Lung (tissue), 11 donors: ENCODE measurements at regions not wholly inside any gene's neighbourhood (a gene's known extent, or its start where the extent isn't known, plus 50 kb on each side); places are given as distances from the start of the nearest gene placed in this dataset.

Experiments used
- ATAC-seq: fragments of 200-7000 bp; cut with Tn5 transposase; one replicate; pipeline ENCODE4 v1.9.1; 2020; ENCODE audit warnings: moderate number of reproducible peaks; ENCODE audit not compliant: insufficient read depth, low FRiP score
- DNase-seq, 3 donors: peaks; one replicate each; pipeline ENCODE4 v3.0.0-alpha.2; 2013 to 2017
- H3K27ac ChIP-seq, 2 donors: one replicate each; pipeline ENCODE4 v1.5.1; 2013; ENCODE audit warnings: mild to moderate bottlenecking in 2 of 2, moderate library complexity in 2 of 2, control low read depth in 1 of 2, inconsistent platforms in 1 of 2, low read depth in 1 of 2, low read length in 1 of 2
- H3K27me3 ChIP-seq, 3 donors: one replicate each; pipeline ENCODE4 v1.5.1; 2013; ENCODE audit warnings: low read length in 2 of 3; ENCODE audit not compliant: control insufficient read depth in 3 of 3, insufficient read depth in 3 of 3
- H3K36me3 ChIP-seq, 4 donors: one replicate each; pipeline ENCODE4 v1.5.1; 2013; ENCODE audit warnings: low read length in 4 of 4, mild to moderate bottlenecking in 1 of 4, moderate library complexity in 1 of 4; ENCODE audit not compliant: control insufficient read depth in 4 of 4, insufficient read depth in 4 of 4
- H3K4me1 ChIP-seq, 5 donors: one replicate each; pipeline ENCODE4 v1.5.1; 2013; ENCODE audit warnings: low read length in 5 of 5, mild to moderate bottlenecking in 2 of 5, moderate library complexity in 1 of 5; ENCODE audit not compliant: control insufficient read depth in 5 of 5, insufficient read depth in 5 of 5
- H3K4me3 ChIP-seq: one replicate; pipeline ENCODE4 v1.5.1; 2013; ENCODE audit warnings: mild to moderate bottlenecking, control low read depth, moderate library complexity
- H3K9ac ChIP-seq, 2 donors: one replicate each; pipeline ENCODE4 v1.5.1; 2013; ENCODE audit warnings: low read length in 2 of 2, control low read depth in 1 of 2; ENCODE audit not compliant: insufficient read depth in 1 of 2
- H3K9me3 ChIP-seq, 4 donors: one replicate each; pipeline ENCODE4 v1.5.1; 2013; ENCODE audit warnings: low read length in 3 of 4, mild to moderate bottlenecking in 1 of 4, moderate library complexity in 1 of 4; ENCODE audit not compliant: control insufficient read depth in 4 of 4, insufficient read depth in 3 of 4
- WGBS, 2 donors: extraction: QIAGEN DNeasy Blood & Tissue Kit; methylation state at CpG; one replicate each; pipeline ENCODE4 v1.1.7; 2013; 5-methylcytosine and 5-hydroxymethylcytosine counted together
- TF ChIP-seq, protein P1 (sequence below): IDR thresholded peaks from 2 replicates; pipeline ENCODE4 v1.5.1; 2012; ENCODE audit warnings: mild to moderate bottlenecking; ENCODE audit errors: control extremely low read depth, extremely low read depth
- donor health status: control.
- donor health status: control.
- donor health status: Bipolar disorder and iron deficiency.
- donor health status: healthy.
- donor health status: DM: yes; HTN: yes; CAD: no.

- 80 to 88% methylated on average over 1 of the region's 1 CpG for WGBS, 2 donors
- H3K9me3 ChIP-seq, result no peaks in the 10 kb centered on the region
- H3K9ac ChIP-seq, result no peak overlapping the region
- no peaks in the 10 kb centered on the region for H3K36me3 ChIP-seq
- H3K27me3 ChIP-seq, result no peaks in the 10 kb centered on the region
- ATAC-seq, result no peak
- no peak for DNase-seq
- H3K4me3 ChIP-seq, result no peak overlapping the region
- TF ChIP-seq, protein P1, sequence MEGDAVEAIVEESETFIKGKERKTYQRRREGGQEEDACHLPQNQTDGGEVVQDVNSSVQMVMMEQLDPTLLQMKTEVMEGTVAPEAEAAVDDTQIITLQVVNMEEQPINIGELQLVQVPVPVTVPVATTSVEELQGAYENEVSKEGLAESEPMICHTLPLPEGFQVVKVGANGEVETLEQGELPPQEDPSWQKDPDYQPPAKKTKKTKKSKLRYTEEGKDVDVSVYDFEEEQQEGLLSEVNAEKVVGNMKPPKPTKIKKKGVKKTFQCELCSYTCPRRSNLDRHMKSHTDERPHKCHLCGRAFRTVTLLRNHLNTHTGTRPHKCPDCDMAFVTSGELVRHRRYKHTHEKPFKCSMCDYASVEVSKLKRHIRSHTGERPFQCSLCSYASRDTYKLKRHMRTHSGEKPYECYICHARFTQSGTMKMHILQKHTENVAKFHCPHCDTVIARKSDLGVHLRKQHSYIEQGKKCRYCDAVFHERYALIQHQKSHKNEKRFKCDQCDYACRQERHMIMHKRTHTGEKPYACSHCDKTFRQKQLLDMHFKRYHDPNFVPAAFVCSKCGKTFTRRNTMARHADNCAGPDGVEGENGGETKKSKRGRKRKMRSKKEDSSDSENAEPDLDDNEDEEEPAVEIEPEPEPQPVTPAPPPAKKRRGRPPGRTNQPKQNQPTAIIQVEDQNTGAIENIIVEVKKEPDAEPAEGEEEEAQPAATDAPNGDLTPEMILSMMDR, result no peak
- H3K4me1 ChIP-seq, result no peaks in the 10 kb centered on the region
- no peak overlapping the region for H3K27ac ChIP-seq
Measured at GRCh38 chr1:104624538-104624937, 874.8 kb downstream of the AMY1C start.

DNA sequence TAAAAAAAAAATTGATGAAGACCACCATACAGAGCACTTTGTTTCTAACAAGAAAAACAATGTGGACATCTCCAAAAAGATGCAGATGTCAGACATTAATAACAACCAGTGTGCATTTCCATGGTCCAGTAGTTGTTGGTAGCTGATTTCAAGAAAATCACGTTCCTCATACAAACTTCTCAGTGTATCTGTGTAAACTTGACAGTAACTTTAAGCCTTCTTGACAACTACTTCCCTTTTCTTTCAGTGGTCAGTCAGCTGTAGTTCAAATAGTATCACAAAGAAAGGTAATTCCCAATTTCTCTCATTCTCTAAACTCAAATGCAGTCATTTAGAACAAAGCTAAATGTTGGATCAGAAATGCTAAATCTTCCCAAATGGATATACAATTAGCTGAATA is 879.9 kb downstream of the AMY1C start:
- TF ChIP-seq, protein P1, result no peak
- Histone ChIP-seq H3K36me3 (no peaks in the 10 kb centered on the region), H3K9ac (no peak overlapping the region), H3K27me3 (no peaks in the 10 kb centered on the region), H3K27ac (no peak overlapping the region), H3K4me1 (no peaks in the 10 kb centered on the region), H3K9me3 (no peaks in the 10 kb centered on the region), H3K4me3 (no peak overlapping the region)
- ATAC-seq (no peak), DNase-seq (no peak)
- 18 to 33% methylated on average over 1 of the region's 1 CpG for WGBS, 2 donors

GRCh38 chr1:104630567-104631149 is 881.0 kb downstream of the AMY1C start:
- Histone ChIP-seq H3K9me3 (no peaks in the 10 kb centered on the region), H3K36me3 (no peaks in the 10 kb centered on the region), H3K27ac (no peak overlapping the region), H3K4me1 (no peaks in the 10 kb centered on the region), H3K4me3 (no peak overlapping the region), H3K27me3 (no peaks in the 10 kb centered on the region), H3K9ac (no peak overlapping the region)
- DNase-seq (no peak), ATAC-seq (no peak)
- 67 to 76% methylated on average over 5 of the region's 5 CpGs for WGBS, 2 donors
- TF ChIP-seq, protein P1, result no peak

- Histone ChIP-seq H3K27ac (no peak overlapping the region), H3K4me1 (no peaks in the 10 kb centered on the region), H3K9me3 (no peaks in the 10 kb centered on the region), H3K36me3 (no peaks in the 10 kb centered on the region), H3K27me3 (no peaks in the 10 kb centered on the region), H3K4me3 (no peak overlapping the region), H3K9ac (no peak overlapping the region)
- DNase-seq (no peak), ATAC-seq (no peak)
- TF ChIP-seq, protein P1, result no peak
Measured at GRCh38 chr1:104636581-104636980, 886.9 kb downstream of the AMY1C start.
